Forelimb muscle (tissue), 1 donor: ENCODE measurements at regions not wholly inside any gene's neighbourhood (a gene's known extent, or its start where the extent isn't known, plus 50 kb on each side); places are given as distances from the start of the nearest gene placed in this dataset.

Experiments used
- DNase-seq: peaks from one replicate; pipeline ENCODE4 v3.0.0-alpha.2; 2013; ENCODE audit warnings: low read depth

- no peak for DNase-seq
Measured at GRCh38 chr4:74878323-74878722, 54.6 kb upstream of the PARM1 start.

- no peak for DNase-seq
Measured at GRCh38 chr4:74875451-74875850, 57.5 kb upstream of the PARM1 start.

DNA sequence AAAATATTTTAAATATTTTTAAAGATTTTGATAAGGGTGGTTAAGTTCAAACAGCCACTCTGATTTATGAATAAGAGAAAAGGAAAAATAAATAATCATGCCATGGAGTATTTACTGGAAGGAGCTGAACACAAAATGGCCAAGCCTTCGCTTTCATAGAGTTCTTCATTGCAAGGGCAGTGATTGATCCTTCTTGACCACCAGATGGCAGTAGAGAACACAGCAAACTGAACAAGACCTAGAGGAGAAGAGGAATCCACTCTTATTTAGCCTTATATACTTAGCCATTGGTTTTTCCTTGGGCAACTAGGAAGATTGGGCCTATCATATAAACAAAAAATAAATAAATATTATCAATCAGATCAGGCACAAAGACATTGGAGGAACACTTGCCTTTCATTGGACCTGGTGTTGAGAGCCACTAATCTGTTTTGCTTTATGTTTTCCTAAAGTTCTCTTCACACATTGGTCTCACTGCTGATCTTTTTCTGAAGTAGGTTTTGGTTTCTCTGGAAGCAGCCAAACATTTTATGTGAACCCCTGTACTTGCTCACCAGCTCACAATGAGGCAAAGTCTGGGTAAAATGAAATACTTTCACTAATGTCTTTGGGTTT is 58.1 kb upstream of the PARM1 start:
- DNase-seq = peak; percentile 74

DNA sequence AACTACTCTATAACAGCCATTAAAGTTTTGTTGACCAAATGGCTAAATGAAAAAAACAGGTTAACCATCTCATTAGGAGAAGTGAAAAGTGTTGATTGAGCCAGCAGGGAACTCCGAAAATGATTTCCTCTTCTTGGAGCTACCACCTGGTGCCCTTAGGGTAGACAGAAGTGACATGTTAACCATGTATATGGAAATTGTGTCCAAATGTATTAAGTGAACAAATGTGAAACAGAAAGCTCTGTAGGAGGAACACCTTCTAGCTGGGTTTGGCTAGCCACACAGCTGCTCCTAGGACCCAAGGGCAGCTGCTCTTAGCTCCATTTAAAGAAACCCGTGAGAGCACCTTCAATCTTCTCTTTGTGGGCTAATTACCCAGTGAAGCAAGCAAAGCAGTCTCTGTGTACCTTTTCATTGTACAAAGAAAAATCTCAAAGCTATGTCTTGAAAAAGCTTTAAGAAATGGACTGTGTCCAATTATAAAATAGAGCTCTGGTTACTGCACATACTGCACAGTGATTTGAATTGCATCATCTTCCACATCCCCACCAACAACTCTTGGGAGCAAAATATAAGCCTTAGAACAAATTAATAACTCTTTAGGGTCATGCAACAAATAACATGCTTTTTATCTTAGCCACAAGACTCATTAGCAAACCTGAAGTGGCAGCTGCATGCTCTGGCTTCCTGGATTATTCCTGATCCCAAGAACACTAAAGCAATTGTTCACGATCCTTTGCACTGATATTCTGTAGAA is 59.2 kb upstream of the PARM1 start:
- DNase-seq = no peak

GRCh38 chr4:74858921-74859562 is 64.7 kb upstream of the BTC start:
- no peak for DNase-seq

- no peak for DNase-seq
Measured at GRCh38 chr4:74855879-74856278, 61.6 kb upstream of the BTC start.

- no peak for DNase-seq
Measured at GRCh38 chr4:74848774-74849173, 54.5 kb upstream of the BTC start.

GRCh38 chr4:74845834-74846233 is 51.5 kb upstream of the BTC start:
- no peak for DNase-seq
